ENCODE measurements at regions not wholly inside any gene's neighbourhood (a gene's known extent, or its start where the extent isn't known, plus 50 kb on each side); places are given as distances from the start of the nearest gene placed in this dataset.
"Not testable (repeated sequence)": the region's sequence is repeated elsewhere in the genome, so short reads cannot be mapped to it uniquely, and the experiment has no call there.

- not testable (repeated sequence) for TF ChIP-seq ZNF398 (tag by site-specific recombination; IDR thresholded peaks at IDR 0.05); CTCF (tag by site-specific recombination; IDR thresholded peaks at IDR 0.05); ZNF701 (tag by site-specific recombination; IDR thresholded peaks at IDR 0.05); ZNF555 (tag by site-specific recombination; conservative IDR thresholded peaks at IDR 0.05); RBAK (tag by site-specific recombination; IDR thresholded peaks at IDR 0.05); PBX3 (CRISPR knock-in tag; IDR thresholded peaks at IDR 0.05); ZBTB48 (tag by site-specific recombination; IDR thresholded peaks at IDR 0.05); ZNF707 (tag by site-specific recombination; IDR thresholded peaks at IDR 0.05); REST (tag by site-specific recombination; IDR thresholded peaks at IDR 0.05); ZNF660 (tag by site-specific recombination; IDR thresholded peaks at IDR 0.05)
Observed at GRCh38 chr21:13984728-13985127, 226.0 kb downstream of the LIPI start.
